ENCODE measurements at regions not wholly inside any gene's neighbourhood (a gene's known extent, or its start where the extent isn't known, plus 50 kb on each side); places are given as distances from the start of the nearest gene placed in this dataset.

GRCh38 chr5:115355767-115356381 lies 59.4 kb upstream of the CCDC112 start:
- no peak overlapping the region for H3K4me3 ChIP-seq (ENCODE audit: insufficient read depth, low read depth, low read length)
- Mint-ChIP-seq H3K27ac (ENCODE audit: unreplicated experiment) (no peak overlapping the region), H3K4me3 (ENCODE audit: unreplicated experiment) (no peak overlapping the region), H3K27me3 (ENCODE audit: low read depth, unreplicated experiment) (no peaks in the 10 kb centered on the region), H3K9me3 (ENCODE audit: unreplicated experiment) (no peaks in the 10 kb centered on the region), H3K36me3 (ENCODE audit: low read depth, unreplicated experiment) (no peaks in the 10 kb centered on the region), H3K4me1 (ENCODE audit: low read depth, unreplicated experiment) (peaks cover 19% of the 10 kb centered on the region)
- TF ChIP-seq CTCF (IDR thresholded peaks at IDR 0.05; ENCODE audit: insufficient read depth, low read depth, low read length) (no peak), EZH2 (IDR thresholded peaks at IDR 0.05; ENCODE audit: insufficient read depth, low read length) (no peak)
- H3K27me3 ChIP-seq (ENCODE audit: insufficient read depth, low read length), result no peaks in the 10 kb centered on the region
- no peak for DNase-seq (ENCODE audit: low read depth)
- no peak overlapping the region for H3K4me2 ChIP-seq (ENCODE audit: low read length)
- peaks cover 11% of the 10 kb centered on the region for H3K4me1 ChIP-seq (ENCODE audit: insufficient read depth, low read length)
- H3K36me3 ChIP-seq (ENCODE audit: insufficient read depth, low read length), result no peaks in the 10 kb centered on the region
- no peak overlapping the region for H2AFZ ChIP-seq (ENCODE audit: low read depth, low read length)
- no peak for FAIRE-seq
- no peak overlapping the region for H3K27ac ChIP-seq (ENCODE audit: low read depth, low read length)
- no peak overlapping the region for H3K9ac ChIP-seq (ENCODE audit: low read length)
- no peaks in the 10 kb centered on the region for H4K20me1 ChIP-seq (ENCODE audit: insufficient read depth, low read length)
- no peaks in the 10 kb centered on the region for H3K9me3 ChIP-seq (ENCODE audit: insufficient read depth, low read depth, low read length)
- no peaks in the 10 kb centered on the region for H3K79me2 ChIP-seq (ENCODE audit: insufficient read depth, low read length)

- no peak overlapping the region for H3K27ac ChIP-seq (ENCODE audit: low read depth, low read length)
- no peaks in the 10 kb centered on the region for H3K9me3 ChIP-seq (ENCODE audit: insufficient read depth, low read depth, low read length)
- FAIRE-seq (no peak), DNase-seq (ENCODE audit: low read depth) (no peak)
- H3K79me2 ChIP-seq (ENCODE audit: insufficient read depth, low read length), result no peaks in the 10 kb centered on the region
- H4K20me1 ChIP-seq (ENCODE audit: insufficient read depth, low read length), result no peaks in the 10 kb centered on the region
- H3K27ac Mint-ChIP-seq (ENCODE audit: unreplicated experiment), result no peak overlapping the region
- no peak overlapping the region for H2AFZ ChIP-seq (ENCODE audit: low read depth, low read length)
- H3K4me2 ChIP-seq (ENCODE audit: low read length), result no peak overlapping the region
- H3K36me3 Mint-ChIP-seq (ENCODE audit: low read depth, unreplicated experiment), result no peaks in the 10 kb centered on the region
- peaks cover 7% of the 10 kb centered on the region for H3K4me1 ChIP-seq (ENCODE audit: insufficient read depth, low read length)
- H3K4me3 ChIP-seq (ENCODE audit: insufficient read depth, low read depth, low read length), result no peak overlapping the region
- H3K9ac ChIP-seq (ENCODE audit: low read length), result no peak overlapping the region
- H3K9me3 Mint-ChIP-seq (ENCODE audit: unreplicated experiment), result no peaks in the 10 kb centered on the region
- peaks cover 19% of the 10 kb centered on the region for H3K4me1 Mint-ChIP-seq (ENCODE audit: low read depth, unreplicated experiment)
- H3K36me3 ChIP-seq (ENCODE audit: insufficient read depth, low read length), result no peaks in the 10 kb centered on the region
- H3K4me3 Mint-ChIP-seq (ENCODE audit: unreplicated experiment), result no peak overlapping the region
- no peaks in the 10 kb centered on the region for H3K27me3 ChIP-seq (ENCODE audit: insufficient read depth, low read length)
- no peaks in the 10 kb centered on the region for H3K27me3 Mint-ChIP-seq (ENCODE audit: low read depth, unreplicated experiment)
- TF ChIP-seq CTCF (IDR thresholded peaks at IDR 0.05; ENCODE audit: insufficient read depth, low read depth, low read length), result no peak
- TF ChIP-seq EZH2 (IDR thresholded peaks at IDR 0.05; ENCODE audit: insufficient read depth, low read length), result no peak
These were observed 58.6 kb upstream of the CCDC112 start for GRCh38 chr5:115355095-115355494.

DNA sequence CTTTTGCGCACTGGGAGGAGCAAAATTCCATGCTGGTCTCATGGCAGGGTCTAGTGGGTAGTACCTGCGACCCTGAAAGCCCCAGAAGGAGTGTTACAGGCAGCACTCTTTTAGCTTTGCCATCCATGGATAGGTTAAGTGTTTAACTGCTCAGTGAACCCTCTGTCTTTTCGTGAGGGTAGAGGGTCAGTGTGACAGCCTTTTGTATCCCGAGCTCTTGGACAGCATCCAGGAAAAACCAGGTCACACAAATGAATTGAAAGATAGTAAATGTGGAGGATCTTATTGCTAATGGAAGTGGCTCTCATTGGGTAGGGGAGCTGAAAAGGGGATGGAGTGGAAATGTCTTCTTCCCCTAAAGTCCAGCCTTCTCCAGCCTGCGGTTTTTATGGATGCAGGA lies 57.8 kb upstream of the CCDC112 start:
- peaks cover 26% of the 10 kb centered on the region for H3K4me1 Mint-ChIP-seq (ENCODE audit: low read depth, unreplicated experiment)
- no peak overlapping the region for H3K4me3 ChIP-seq (ENCODE audit: insufficient read depth, low read depth, low read length)
- no peak overlapping the region for H3K27ac ChIP-seq (ENCODE audit: low read depth, low read length)
- no peak overlapping the region for H3K4me3 Mint-ChIP-seq (ENCODE audit: unreplicated experiment)
- no peak overlapping the region for H3K4me2 ChIP-seq (ENCODE audit: low read length)
- no peaks in the 10 kb centered on the region for H3K36me3 ChIP-seq (ENCODE audit: insufficient read depth, low read length)
- FAIRE-seq, result no peak
- H3K4me1 ChIP-seq (ENCODE audit: insufficient read depth, low read length), result peaks cover 12% of the 10 kb centered on the region
- TF ChIP-seq CTCF (IDR thresholded peaks at IDR 0.05; ENCODE audit: insufficient read depth, low read depth, low read length) (no peak), EZH2 (IDR thresholded peaks at IDR 0.05; ENCODE audit: insufficient read depth, low read length) (no peak)
- no peaks in the 10 kb centered on the region for H3K27me3 ChIP-seq (ENCODE audit: insufficient read depth, low read length)
- no peaks in the 10 kb centered on the region for H3K9me3 Mint-ChIP-seq (ENCODE audit: unreplicated experiment)
- no peak overlapping the region for H3K27ac Mint-ChIP-seq (ENCODE audit: unreplicated experiment)
- H3K36me3 Mint-ChIP-seq (ENCODE audit: low read depth, unreplicated experiment), result no peaks in the 10 kb centered on the region
- H3K9ac ChIP-seq (ENCODE audit: low read length), result no peak overlapping the region
- H3K9me3 ChIP-seq (ENCODE audit: insufficient read depth, low read depth, low read length), result no peaks in the 10 kb centered on the region
- no peaks in the 10 kb centered on the region for H3K79me2 ChIP-seq (ENCODE audit: insufficient read depth, low read length)
- H2AFZ ChIP-seq (ENCODE audit: low read depth, low read length), result no peak overlapping the region
- no peak for DNase-seq (ENCODE audit: low read depth)
- H4K20me1 ChIP-seq (ENCODE audit: insufficient read depth, low read length), result no peaks in the 10 kb centered on the region
- no peaks in the 10 kb centered on the region for H3K27me3 Mint-ChIP-seq (ENCODE audit: low read depth, unreplicated experiment)
